GM12873 (cell line): ENCODE measurements at regions not wholly inside any gene's neighbourhood (a gene's known extent, or its start where the extent isn't known, plus 50 kb on each side); places are given as distances from the start of the nearest gene placed in this dataset.

Experiments
- CTCF ChIP-seq: IDR thresholded peaks from 2 replicates; pipeline ENCODE4 v1.5.1; 2012; ENCODE audit warnings: low read depth, mild to moderate bottlenecking, moderate library complexity, low read length, control low read depth; ENCODE audit not compliant: insufficient read depth; ENCODE audit errors: missing control alignments

- no peak for TF ChIP-seq CTCF
Observed at GRCh38 chr3:8317661-8318649, 183.7 kb upstream of the LMCD1 start.

GRCh38 chr3:8319935-8320634 is 181.5 kb upstream of the LMCD1 start:
- no peak for TF ChIP-seq CTCF

- no peak for TF ChIP-seq CTCF
Observed at GRCh38 chr3:8320711-8321458, 180.7 kb upstream of the LMCD1 start.

GRCh38 chr3:8324747-8325146 is 176.9 kb upstream of the LMCD1 start:
- TF ChIP-seq CTCF, result peak; percentile 75

GRCh38 chr3:8325306-8325705 is 176.3 kb upstream of the LMCD1 start:
- no peak for TF ChIP-seq CTCF

- no peak for TF ChIP-seq CTCF
Observed at GRCh38 chr3:8327739-8328138, 173.9 kb upstream of the LMCD1 start.
